ENCODE measurements at regions not wholly inside any gene's neighbourhood (a gene's known extent, or its start where the extent isn't known, plus 50 kb on each side); places are given as distances from the start of the nearest gene placed in this dataset.
A peak's percentile ranks its signal among the peaks of the same experiment; 100 is the strongest.

DNA sequence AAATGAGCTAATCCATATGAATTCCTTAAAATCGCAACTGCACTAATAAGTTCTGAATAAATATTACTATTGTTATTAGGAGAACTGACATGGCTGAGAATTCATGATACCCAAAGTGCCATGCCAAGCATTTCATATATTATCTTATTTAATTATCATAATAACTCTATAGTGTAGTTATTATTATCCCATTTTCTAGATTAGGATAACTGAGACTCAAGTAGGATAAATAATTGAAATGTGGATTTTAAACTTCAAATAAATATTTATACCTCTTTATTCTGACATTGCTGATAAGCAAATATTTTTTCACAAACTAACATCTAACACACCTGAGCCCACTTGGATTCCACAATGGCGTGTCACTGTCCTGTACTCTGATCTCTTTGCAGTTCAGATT, 492.7 kb downstream of the IRS1 start:
- Histone ChIP-seq H3K4me1 (ENCODE audit: insufficient read depth, low read length) (no peaks in the 10 kb centered on the region), H3K27ac (ENCODE audit: low read depth in 1 of 2, low read length in 2 of 2) (no peak overlapping the region), H3K9me3 (ENCODE audit: control insufficient read depth in 1 of 2, insufficient read depth in 1 of 2, low read length in 2 of 2) (no peaks in the 10 kb centered on the region), H3K27me3 (ENCODE audit: control insufficient read depth in 1 of 2, insufficient read depth in 2 of 2, low read length in 2 of 2) (peaks cover 0 to 4% of the 10 kb centered on the region in 2 experiments), H3K36me3 (ENCODE audit: insufficient read depth, low read length) (no peaks in the 10 kb centered on the region), H3K4me3 (ENCODE audit: low read length) (no peak overlapping the region)
- intact Hi-C loops (cut with DNase I, micrococcal nuclease) = no loop called here
- H3K9me3 Mint-ChIP-seq = no peaks in the 10 kb centered on the region
- ATAC-seq (ENCODE audit: poor library complexity) = no peak
- no peak for DNase-seq
- no peak overlapping the region for H3K4me3 Mint-ChIP-seq
- CTCF ChIA-PET = no interaction called here
- H3K27me3 Mint-ChIP-seq = peaks cover 21% of the 10 kb centered on the region
- TF ChIP-seq, protein P1, sequence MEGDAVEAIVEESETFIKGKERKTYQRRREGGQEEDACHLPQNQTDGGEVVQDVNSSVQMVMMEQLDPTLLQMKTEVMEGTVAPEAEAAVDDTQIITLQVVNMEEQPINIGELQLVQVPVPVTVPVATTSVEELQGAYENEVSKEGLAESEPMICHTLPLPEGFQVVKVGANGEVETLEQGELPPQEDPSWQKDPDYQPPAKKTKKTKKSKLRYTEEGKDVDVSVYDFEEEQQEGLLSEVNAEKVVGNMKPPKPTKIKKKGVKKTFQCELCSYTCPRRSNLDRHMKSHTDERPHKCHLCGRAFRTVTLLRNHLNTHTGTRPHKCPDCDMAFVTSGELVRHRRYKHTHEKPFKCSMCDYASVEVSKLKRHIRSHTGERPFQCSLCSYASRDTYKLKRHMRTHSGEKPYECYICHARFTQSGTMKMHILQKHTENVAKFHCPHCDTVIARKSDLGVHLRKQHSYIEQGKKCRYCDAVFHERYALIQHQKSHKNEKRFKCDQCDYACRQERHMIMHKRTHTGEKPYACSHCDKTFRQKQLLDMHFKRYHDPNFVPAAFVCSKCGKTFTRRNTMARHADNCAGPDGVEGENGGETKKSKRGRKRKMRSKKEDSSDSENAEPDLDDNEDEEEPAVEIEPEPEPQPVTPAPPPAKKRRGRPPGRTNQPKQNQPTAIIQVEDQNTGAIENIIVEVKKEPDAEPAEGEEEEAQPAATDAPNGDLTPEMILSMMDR (IDR thresholded peaks at IDR 0.05) = no peak
- POLR2A ChIA-PET = no interaction called here
- no peaks in the 10 kb centered on the region for H3K4me1 Mint-ChIP-seq (ENCODE audit: low read depth)
- H3K27ac Mint-ChIP-seq = no peak overlapping the region
- no peaks in the 10 kb centered on the region for H3K36me3 Mint-ChIP-seq (ENCODE audit: low read depth)

DNA sequence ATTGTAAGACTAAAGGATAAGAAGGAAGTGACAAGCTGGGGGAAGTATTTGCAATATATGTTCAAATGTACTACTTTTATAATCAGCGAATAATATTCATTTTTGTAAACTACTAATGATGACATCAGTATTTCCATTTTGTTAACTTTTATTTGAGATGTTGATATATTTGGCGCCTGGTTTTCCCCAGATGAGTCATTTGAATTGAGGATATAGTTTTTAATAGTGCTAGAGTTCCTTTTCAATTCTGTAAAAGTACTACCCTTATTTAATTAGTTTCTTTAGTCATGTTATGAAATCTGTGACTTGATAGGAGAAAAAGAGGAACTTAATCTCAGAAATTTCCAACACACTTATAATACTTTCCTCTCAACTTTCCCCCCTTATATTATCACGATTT, 495.3 kb downstream of the IRS1 start:
- ATAC-seq (ENCODE audit: poor library complexity) = no peak
- H3K36me3 ChIP-seq (ENCODE audit: insufficient read depth, low read length) = no peaks in the 10 kb centered on the region
- no peak overlapping the region for H3K27ac ChIP-seq (ENCODE audit: low read depth in 1 of 2, low read length in 2 of 2)
- no peak overlapping the region for H3K27ac Mint-ChIP-seq
- ChIA-PET POLR2A (no interaction called here), CTCF (no interaction called here)
- no peaks in the 10 kb centered on the region for H3K4me1 Mint-ChIP-seq (ENCODE audit: low read depth)
- intact Hi-C loops (cut with DNase I, micrococcal nuclease) = no loop called here
- H3K4me3 Mint-ChIP-seq = no peak overlapping the region
- H3K4me1 ChIP-seq (ENCODE audit: insufficient read depth, low read length) = no peaks in the 10 kb centered on the region
- H3K9me3 ChIP-seq (ENCODE audit: control insufficient read depth in 1 of 2, insufficient read depth in 1 of 2, low read length in 2 of 2) = no peaks in the 10 kb centered on the region
- peaks cover 30% of the 10 kb centered on the region for H3K27me3 Mint-ChIP-seq
- TF ChIP-seq, protein P1 (IDR thresholded peaks at IDR 0.05) = no peak
- peak in 2 of 14 experiments; percentile 9 to 42 for DNase-seq
- no peaks in the 10 kb centered on the region for H3K36me3 Mint-ChIP-seq (ENCODE audit: low read depth)
- H3K4me3 ChIP-seq (ENCODE audit: low read length) = no peak overlapping the region
- H3K9me3 Mint-ChIP-seq = no peaks in the 10 kb centered on the region
- H3K27me3 ChIP-seq (ENCODE audit: control insufficient read depth in 1 of 2, insufficient read depth in 2 of 2, low read length in 2 of 2) = peaks cover 0 to 4% of the 10 kb centered on the region in 2 experiments

DNA sequence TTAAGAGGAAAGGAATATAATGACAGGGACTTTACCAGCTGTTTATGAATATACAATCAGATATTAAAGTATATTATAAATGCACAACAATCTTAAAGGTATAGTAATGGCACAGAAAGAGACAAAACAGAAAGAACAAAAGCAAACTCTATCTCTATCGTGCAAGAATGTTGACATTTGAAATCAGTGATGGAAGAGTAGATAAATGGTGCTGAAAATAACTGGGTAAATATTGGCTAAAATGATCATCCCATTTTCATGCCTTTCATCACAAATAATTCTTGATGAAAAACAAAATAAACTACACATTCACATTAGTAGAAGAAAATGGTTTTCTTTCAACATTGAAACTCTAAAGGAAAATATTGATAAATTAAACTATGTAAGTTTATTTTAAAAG, 495.9 kb downstream of the IRS1 start:
- TF ChIP-seq, protein P1 (IDR thresholded peaks at IDR 0.05) = no peak
- H3K4me1 ChIP-seq (ENCODE audit: insufficient read depth, low read length) = no peaks in the 10 kb centered on the region
- no peak for ATAC-seq (ENCODE audit: poor library complexity)
- no peak overlapping the region for H3K27ac ChIP-seq (ENCODE audit: low read depth in 1 of 2, low read length in 2 of 2)
- H3K36me3 ChIP-seq (ENCODE audit: insufficient read depth, low read length) = no peaks in the 10 kb centered on the region
- Mint-ChIP-seq H3K4me3 (no peak overlapping the region), H3K36me3 (ENCODE audit: low read depth) (no peaks in the 10 kb centered on the region), H3K27ac (no peak overlapping the region), H3K9me3 (no peaks in the 10 kb centered on the region), H3K27me3 (peaks cover 26% of the 10 kb centered on the region), H3K4me1 (ENCODE audit: low read depth) (no peaks in the 10 kb centered on the region)
- no peaks in the 10 kb centered on the region for H3K9me3 ChIP-seq (ENCODE audit: control insufficient read depth in 1 of 2, insufficient read depth in 1 of 2, low read length in 2 of 2)
- H3K27me3 ChIP-seq (ENCODE audit: control insufficient read depth in 1 of 2, insufficient read depth in 2 of 2, low read length in 2 of 2) = peaks cover 0 to 4% of the 10 kb centered on the region in 2 experiments
- CTCF ChIA-PET = no interaction called here
- H3K4me3 ChIP-seq (ENCODE audit: low read length) = no peak overlapping the region
- intact Hi-C loops (cut with DNase I, micrococcal nuclease) = no loop called here
- POLR2A ChIA-PET = no interaction called here
- no peak for DNase-seq
